ENCODE measurements at regions not wholly inside any gene's neighbourhood (a gene's known extent, or its start where the extent isn't known, plus 50 kb on each side); places are given as distances from the start of the nearest gene placed in this dataset.

DNA sequence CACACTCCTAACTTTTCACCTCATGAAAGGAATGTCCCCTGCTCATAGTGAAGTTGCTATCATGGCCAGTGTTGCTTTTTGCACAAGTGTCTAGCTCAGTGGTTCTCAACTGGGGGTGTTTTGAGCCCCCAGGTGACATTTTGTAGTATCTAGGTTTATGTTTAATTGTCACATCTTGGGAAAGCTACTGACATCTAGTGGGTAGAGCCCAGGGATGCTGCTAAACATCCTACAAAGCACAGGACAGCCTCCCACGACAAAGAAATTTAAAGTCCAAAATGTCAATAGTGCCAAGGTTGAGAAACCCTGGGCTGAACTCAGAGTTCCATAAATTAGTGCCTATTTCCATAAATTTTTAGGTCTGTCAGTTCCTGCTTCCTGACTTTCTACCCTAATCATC, 70.7 kb upstream of the HCCS start:
- TF ChIP-seq CTCF (IDR thresholded peaks at IDR 0.05; ENCODE audit: low read depth, low read length, poor library complexity, severe bottlenecking): no peak
- TF ChIP-seq EZH2phosphoT487 (IDR thresholded peaks at IDR 0.05; ENCODE audit: borderline replicate concordance, low read length): no peak

Measured in DOHH2 (cell line).